ENCODE measurements at regions not wholly inside any gene's neighbourhood (a gene's known extent, or its start where the extent isn't known, plus 50 kb on each side); places are given as distances from the start of the nearest gene placed in this dataset.

- TF ChIP-seq, protein P1, sequence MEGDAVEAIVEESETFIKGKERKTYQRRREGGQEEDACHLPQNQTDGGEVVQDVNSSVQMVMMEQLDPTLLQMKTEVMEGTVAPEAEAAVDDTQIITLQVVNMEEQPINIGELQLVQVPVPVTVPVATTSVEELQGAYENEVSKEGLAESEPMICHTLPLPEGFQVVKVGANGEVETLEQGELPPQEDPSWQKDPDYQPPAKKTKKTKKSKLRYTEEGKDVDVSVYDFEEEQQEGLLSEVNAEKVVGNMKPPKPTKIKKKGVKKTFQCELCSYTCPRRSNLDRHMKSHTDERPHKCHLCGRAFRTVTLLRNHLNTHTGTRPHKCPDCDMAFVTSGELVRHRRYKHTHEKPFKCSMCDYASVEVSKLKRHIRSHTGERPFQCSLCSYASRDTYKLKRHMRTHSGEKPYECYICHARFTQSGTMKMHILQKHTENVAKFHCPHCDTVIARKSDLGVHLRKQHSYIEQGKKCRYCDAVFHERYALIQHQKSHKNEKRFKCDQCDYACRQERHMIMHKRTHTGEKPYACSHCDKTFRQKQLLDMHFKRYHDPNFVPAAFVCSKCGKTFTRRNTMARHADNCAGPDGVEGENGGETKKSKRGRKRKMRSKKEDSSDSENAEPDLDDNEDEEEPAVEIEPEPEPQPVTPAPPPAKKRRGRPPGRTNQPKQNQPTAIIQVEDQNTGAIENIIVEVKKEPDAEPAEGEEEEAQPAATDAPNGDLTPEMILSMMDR (IDR thresholded peaks at IDR 0.05), result no peak
- no peak for TF ChIP-seq EP300 (IDR thresholded peaks at IDR 0.05)
- TF ChIP-seq POLR2AphosphoS5 (IDR thresholded peaks at IDR 0.05), result no peak
- TF ChIP-seq POLR2A (IDR thresholded peaks at IDR 0.05), result no peak
Measured at GRCh38 chr6:88268508-88268907, 102.4 kb upstream of the CNR1 start.
